ENCODE measurements at regions not wholly inside any gene's neighbourhood (a gene's known extent, or its start where the extent isn't known, plus 50 kb on each side); places are given as distances from the start of the nearest gene placed in this dataset.
"Not testable (repeated sequence)": the region's sequence is repeated elsewhere in the genome, so short reads cannot be mapped to it uniquely, and the experiment has no call there.

GRCh38 chr5:1748271-1748670 lies 51.4 kb downstream of the MRPL36 start:
- no peak for DNase-seq

DNA sequence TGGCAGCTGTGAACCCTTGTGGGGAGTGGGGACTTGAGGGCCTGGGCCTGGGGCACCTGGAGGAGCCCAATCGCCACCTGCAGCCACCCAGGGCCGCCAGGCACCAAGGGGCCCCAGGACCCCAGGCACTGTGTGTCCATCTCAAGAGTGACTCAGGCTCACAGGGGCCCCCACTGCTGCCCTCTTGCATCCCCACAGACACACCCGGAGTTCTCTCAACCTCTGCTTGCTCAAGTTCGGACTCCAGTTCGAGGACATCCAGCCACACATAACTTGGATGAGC lies 51.9 kb downstream of the MRPL36 start:
- no peak for DNase-seq

DNA sequence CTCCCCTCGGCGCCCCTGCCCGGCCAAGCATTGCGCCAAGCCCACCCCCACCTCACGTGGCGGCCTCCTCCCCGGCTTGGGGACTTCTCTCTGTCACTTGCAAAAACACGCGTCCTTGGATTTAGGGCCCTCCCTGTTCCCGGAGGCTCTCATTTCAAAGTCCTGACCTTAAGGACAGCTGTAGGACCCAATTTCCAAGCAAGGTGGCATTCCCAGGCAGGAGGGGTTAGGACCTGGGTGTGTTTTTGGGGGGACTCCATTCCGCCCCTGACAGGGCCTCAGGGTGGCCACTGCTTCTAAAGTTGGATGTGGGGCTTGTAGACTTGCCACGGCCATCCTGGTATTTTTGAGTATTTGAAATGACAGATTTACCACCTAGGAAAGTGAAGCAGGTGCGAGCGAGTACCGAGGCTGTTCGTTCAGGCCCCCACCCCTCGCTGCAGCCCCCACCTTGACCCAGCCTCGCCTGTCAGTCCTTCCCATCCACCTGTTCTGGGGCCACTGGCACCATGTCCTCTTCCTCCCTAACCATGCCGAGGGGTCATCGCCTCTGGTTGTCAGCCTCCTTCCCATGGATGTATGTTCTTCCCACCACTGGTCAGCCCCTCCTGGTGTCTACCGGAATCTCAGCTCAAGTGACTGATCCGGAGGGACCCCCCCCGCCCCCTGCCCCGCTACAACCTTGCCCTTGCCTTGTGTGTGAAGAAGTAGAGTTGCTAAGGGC lies 52.4 kb downstream of the MRPL36 start:
- DNase-seq, result no peak

DNA sequence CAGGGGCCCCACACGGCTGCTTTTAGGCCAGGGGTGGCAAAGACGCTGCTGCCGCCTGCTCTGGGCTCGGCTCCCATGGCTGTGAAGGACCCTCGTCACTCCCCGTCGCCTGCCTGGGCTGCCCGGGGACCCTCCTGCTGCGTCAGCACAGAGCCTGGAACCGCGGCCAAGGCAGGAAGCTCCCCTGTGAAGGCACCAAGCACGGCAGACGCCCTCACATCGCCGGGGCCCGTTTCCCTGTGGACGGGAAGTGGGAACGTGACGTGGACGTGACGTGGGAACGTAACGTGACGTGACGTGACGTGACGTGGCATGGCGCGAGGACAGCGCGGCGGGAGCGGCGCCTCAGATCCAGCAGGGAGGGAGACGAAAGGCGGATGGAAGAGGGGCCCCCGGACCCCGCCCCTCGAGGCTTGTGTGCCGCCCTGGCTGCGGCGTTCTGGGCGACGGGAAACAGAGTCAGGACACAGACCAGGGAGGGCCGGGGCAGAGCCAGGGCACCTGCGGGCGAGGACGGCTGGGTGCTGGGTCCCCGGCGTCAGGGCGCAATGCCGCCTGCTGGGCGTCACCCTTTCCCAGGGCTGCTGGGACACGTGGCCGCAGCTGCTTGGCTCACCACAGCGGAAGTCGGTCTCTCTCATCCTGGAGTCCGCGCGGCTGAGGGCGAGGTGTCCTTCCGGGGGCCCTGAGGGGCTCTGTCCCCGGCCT lies 53.1 kb downstream of the MRPL36 start:
- DNase-seq, result no peak

DNA sequence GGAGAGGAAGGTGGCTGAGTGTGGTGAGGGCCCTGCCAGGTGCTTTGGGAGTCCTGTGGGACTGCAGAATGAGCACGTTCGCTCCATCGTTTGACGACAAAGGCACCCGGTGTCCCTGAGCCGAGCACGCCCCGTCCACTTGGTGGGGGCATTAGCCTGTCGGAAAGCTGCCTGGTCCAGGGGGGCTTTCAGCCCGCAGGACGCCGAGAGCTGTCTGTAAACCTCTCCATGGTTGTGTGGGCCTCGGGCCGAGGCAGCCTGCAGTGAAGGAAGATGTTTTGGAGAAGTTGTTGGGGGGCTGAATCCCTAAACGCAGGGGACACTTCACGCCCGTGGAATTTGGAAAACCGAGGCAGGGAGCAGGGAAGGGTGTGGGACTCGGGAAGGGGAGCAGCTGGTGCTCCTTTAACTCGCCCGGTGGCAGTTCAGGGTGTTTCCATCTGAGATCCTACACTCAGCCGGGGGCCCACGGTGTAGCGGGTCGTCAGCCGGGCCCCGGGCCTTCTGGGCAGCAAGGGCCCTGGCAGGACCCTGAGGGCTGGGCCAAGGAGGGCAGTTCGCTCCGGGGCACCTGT lies 53.8 kb downstream of the MRPL36 start:
- no peak for DNase-seq

DNA sequence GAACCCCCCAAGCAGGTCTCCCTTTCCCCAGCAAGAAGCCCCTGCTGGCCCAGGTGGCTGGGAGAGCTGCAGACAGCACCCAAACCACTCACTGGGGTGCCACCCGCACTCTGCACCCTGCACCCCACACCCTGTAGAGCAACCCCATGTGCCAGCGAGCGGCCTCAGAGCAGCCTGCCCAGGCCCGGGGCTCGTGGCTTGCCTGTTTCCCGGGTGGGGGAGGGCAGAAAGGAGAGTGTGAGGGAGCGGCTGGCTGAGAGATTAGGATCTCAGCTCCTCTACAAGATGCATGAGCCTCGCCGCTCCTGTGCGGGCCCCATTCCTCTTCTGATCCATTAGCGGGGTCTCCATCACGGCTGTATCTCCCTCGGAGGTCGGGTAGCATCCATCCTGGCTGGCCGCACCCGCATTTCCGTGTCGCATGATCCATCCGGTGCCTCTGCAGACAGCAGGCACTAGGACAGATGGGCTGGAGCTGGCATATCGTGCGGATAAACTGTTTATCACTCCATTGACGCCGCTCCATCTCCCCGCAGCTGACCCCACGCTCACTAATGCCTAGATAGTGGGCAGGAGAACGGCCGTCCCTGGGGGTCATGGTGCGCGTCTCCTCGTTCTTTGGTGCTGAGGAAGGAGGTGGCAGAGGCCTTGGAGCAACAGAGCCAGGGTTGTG lies 54.4 kb downstream of the MRPL36 start:
- DNase-seq, result no peak

DNA sequence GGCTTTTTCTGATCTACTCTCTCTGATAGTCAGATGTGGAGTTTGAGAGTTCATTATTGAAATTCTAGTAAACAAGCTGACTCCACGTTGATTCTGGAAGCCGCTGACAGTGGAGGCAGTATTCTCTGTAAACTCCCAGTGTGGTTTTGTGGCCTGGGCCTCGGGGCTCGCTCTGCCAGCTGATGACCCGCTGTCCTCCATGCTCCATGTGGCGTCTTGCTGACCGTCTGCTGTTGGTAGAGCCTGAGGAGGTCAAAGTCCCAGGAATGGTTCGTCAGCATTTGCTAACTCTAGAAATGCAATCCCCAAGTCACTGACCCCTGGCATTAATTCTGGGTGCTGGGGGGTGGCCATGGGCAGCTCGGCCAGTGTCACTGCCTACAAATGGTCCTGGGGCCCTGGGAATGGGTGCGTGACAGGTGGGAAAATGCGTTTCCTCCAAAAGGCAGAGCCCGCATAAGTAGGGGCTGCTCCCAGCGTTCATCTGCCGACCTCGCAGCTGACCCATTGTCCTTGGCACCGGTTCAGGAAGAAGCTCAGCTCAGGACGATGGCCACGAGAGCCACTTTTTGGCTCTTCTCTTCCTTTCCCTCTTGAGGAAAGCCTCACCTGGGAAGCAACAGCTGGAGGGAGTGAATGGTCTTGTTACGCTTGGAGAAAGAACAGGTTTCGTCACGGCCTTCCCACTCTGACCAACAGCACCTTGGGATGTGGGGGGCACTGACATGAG lies 55.1 kb downstream of the MRPL36 start:
- no peak for DNase-seq

- no peak for DNase-seq
Measured at GRCh38 chr5:1743769-1744085, 55.9 kb downstream of the MRPL36 start.

GRCh38 chr5:1743061-1743768 lies 56.4 kb downstream of the MRPL36 start:
- DNase-seq, result no peak

DNA sequence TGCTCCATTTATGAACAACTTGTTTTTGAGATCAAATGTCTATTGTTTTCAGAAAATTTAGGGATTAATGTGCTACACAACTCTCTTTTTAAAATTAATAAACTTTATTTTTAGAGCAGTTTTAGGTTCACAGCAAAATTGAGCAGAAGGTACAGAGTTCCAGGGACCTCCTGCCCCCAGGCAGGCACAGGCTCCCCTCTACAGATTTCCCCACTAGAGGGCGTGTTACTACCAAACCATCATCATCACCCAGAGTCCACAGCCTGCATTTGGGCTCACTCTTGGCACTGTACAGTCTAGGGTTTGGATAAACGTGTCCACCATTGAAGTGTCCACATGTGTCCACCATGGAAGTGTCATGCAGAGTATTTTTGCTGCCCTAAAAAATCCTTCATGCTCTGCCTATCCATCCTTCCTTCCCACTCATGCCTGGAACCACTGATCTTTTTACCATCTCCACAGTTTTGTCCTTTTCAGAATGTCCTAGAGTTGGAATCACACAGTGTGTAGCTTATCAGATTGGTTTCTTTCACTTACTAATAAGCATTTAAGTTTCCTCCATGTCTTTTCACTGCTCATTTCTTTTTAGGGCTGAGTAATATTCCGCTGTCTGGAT lies 61.7 kb downstream of the MRPL36 start:
- DNase-seq, result no peak

DNA sequence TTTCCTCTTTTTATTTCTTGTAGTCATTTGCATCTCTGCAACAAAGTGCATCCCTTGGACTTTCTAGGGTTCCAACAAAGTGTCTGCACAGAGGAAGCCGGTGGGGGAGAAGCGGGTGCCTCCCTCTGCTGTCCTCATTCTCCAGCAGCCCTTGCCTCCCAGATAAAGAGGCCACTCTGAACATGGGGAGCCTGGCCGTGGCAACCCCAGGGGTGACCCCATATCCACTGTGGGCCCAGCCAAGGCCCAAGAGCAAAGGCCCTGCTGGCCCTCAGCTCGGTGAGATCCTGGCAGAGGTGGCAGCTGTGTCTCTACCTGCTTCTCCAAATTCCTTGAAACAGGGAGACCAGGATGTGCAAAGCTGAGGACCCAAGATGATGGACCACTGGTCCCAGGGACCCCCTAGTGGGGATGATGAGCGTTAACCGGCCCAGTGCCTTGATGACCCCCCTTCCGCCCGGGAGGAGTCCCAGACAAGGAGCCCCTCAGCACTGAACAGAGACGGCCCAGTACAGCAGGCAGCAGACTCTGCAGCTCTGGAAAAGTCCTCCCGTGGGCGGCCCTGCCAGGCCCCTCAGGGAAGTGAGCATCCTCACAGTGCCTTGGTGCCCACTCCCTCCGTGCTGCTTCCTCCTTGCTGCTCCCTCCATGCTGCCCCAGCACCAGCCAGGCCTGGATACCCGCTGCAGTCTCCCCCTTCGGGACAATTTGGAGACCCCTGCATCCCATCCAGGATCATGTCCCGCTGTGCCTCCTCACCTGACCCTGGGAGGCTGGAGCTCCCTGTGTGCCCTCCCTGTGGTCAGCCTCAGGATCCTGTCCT lies 62.5 kb downstream of the MRPL36 start:
- DNase-seq, result no peak

DNA sequence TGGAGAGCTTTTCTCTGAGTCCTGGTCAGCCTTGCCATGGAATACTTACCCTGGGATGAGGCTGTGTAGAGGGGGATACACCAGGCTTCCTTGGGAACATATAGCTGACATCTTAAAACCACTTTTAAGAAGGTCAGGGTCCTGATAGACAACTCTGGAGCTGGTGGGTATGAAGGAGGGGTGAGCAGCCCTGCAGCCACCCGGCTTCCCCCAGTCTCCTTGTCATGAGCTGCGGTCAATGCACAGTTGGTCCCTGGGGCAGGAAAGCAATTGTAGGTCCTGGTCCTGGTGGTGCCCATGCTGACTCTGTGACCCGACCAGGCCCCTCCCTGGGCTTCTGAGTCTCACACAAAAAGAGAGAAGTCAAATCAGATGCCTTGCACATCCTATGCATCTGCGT lies 63.6 kb downstream of the MRPL36 start:
- no peak for DNase-seq

DNA sequence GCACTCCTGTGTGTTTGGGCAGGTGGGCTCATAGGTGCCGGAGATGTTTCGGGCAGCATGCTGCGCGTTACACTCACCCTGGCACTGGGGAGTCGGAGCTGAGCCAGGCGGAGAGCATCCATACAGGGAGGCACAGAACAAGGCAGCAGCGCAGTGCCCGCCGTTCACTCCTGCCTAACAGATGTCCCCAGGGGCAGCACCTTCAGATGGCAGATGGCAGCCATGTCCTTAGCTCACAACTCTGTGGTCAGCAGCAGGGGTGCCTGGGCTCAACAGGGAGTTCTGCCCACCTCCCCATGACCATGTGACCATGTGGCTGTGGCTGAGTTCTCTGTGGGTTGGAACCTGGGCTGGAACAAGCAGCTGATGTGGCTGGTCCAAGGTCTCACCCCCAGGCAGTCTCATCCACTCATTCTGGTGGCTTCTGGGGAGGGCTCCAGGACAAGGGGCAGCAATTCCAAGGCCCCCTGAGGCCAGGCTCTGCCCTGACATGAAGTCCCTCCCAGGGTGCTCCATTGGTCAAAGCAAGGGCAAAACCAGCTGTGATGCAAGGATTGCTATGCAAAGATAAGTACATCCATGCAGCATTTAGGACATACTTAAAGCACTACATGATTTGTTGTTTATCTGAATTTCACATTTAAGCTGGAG lies 64.2 kb downstream of the MRPL36 start:
- no peak for DNase-seq

DNA sequence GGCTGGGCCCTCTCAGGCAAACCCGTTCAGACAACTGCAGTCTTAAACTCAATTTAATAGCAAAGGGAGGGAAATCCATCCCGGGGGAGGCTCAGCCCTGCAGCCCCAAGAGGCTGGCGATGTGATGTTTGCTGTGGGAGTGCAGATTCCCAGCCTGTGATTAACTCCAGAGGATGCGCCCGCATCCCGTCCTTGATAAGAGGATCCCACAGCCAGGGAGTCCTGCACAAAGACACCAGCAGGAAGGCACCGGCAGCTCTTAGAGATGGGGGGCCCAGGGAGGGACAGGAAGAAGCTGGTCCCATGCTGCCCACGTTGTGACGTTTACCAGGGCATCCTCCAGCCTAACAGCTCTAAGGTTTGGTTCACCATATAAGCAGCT lies 64.7 kb downstream of the MRPL36 start:
- no peak for DNase-seq

DNA sequence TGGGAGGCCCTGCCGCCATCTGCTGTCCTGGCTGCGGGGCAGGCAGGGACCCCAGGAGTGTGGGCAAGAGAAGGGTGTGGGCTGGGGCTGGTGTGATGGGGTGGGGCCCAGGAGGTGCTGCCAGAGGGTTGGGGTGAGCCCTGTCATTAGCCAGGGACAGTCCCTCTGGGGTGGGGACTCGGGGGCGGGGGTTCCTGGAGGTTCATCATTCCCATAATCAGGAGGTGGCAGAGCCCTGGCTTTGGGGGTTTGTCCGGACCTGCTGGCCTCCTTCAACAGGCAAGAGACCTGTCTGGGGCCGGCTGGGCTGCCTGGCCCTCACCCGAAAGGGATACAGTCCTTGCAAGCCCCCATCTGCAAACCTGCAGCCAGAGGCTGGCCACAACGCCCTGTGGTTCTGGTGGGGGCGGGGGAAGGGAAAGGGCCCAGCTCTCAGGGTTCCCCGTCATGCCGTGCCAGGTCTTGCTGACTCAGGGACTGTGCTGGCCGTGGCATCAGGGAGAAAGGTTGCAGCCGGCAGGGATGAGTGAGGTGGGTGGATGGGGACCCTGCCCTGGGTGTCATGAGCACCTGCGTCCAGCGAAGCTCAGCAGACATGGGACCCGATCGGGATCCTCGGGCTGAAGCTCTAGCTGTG lies 65.2 kb downstream of the MRPL36 start:
- DNase-seq, result no peak

DNA sequence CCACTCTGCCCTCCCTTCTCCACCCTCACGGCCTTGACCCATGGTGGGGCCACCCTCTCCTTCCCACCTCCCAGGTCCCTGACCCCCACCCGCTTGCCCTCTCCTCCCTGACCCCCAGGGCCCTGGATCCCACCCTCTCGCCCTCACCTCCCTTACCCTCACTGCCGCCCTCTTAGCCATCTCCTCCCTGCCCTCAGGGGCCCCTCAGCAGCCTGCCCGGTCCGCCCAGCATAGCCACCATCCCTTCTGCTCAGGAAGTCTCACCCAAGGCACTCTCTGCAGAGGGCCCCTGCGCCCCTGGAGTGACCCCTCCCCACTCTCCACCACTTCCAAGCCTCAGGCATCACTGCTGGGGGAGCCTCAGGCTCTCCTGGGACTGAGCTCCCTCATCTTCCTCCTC lies 66.3 kb downstream of the MRPL36 start:
- no peak for DNase-seq

DNA sequence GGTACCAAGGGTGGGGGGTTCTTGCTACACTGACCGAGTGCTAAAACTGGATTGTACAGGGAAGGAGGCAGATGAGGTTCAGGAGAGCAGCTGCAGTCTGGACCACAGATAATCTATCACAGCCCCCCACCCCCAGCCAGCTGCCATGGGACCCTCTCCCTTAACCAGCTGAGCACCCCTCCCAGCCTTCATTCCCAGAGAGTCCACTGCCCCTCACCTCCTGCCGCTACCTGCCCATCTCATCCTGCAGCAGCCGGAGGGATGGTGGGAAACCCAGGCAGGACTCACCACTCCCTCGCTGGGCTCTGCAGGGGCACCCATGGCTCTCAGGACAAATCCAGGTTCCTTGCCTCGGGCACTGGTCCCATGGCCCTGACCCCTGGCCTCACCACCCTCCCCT lies 66.7 kb downstream of the MRPL36 start:
- DNase-seq, result no peak

DNA sequence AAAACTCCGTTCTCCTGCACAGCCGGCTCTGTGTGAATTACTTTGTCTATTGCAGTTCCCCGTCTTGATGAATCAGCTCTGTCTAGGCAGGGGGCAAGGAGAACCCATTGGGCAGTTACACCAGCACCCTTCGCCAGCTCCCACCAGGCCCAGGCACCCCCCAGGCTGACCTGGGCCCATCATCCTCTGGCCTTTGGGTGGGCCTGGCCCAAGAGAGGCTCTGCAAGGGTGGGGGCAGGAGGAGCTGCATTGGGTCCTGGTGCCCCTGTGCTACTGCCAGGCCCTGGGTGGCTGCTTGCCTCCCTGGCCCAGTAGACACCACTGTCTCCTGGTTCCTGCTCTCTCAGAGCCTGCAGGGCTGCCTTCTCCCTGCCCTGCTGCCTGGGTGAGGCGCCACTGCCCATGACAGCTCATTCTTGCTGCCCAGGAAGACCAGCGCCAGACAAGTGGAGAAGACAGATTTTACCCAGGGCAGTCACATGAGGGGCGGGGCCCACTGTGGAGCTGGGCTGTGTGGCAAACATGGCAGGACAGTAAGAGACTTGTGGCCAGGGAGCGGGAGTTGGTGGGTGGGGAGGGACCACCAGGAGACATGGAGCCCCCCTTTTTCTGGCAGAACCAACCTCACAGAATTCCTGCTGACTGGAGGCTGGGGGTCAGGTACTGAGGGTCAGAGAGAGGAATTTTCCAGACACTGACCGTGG lies 67.2 kb downstream of the MRPL36 start:
- no peak for DNase-seq

DNA sequence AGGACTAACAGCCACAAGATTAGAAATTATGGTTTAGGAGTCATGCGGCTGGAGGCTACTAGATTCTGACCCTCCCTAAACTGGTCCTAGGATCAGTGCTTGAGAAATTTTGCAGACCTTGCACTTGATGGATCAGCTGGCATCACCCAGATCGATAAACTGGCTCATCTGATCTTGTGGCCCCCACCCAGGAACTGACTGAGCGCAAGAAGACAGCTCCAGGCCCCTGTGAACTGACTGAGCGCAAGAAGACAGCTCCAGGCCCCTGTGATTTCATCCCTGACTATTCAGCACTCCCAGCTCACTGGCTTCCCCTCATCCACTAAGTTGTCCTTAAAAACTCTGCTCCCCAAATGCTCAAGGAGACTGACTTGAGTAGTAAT lies 67.8 kb downstream of the MRPL36 start:
- DNase-seq, result not testable (repeated sequence)

GRCh38 chr5:1731091-1731639 lies 68.5 kb downstream of the MRPL36 start:
- DNase-seq, result no peak

Measured in GOT3 (cell line).